ENCODE measurements at regions not wholly inside any gene's neighbourhood (a gene's known extent, or its start where the extent isn't known, plus 50 kb on each side); places are given as distances from the start of the nearest gene placed in this dataset.

GRCh38 chr11:91805293-91805692 is 419.3 kb upstream of the FAT3 start:
- TF ChIP-seq POLR2A (IDR thresholded peaks at IDR 0.05; ENCODE audit: low read depth, low read length), result no peak
- TF ChIP-seq CTCF (conservative IDR thresholded peaks at IDR 0.05; ENCODE audit: low read depth, low read length), result no peak
- no peak for TF ChIP-seq CHD1 (IDR thresholded peaks at IDR 0.05; ENCODE audit: low read depth, low read length)
- TF ChIP-seq CEBPB (IDR thresholded peaks at IDR 0.05; ENCODE audit: low read depth, low read length), result no peak
- no peak for TF ChIP-seq MAZ (IDR thresholded peaks at IDR 0.05; ENCODE audit: borderline replicate concordance, low read depth, low read length)
- TF ChIP-seq MAFK (IDR thresholded peaks at IDR 0.05; ENCODE audit: low read depth, low read length), result no peak
- no peak for TF ChIP-seq RAD21 (IDR thresholded peaks at IDR 0.05; ENCODE audit: low read length)
- no peak for TF ChIP-seq BHLHE40 (IDR thresholded peaks at IDR 0.05; ENCODE audit: low read depth, low read length)

Measured in IMR-90 (cell line).